Hepatocyte (in vitro differentiated cells): ENCODE measurements at regions not wholly inside any gene's neighbourhood (a gene's known extent, or its start where the extent isn't known, plus 50 kb on each side); places are given as distances from the start of the nearest gene placed in this dataset.

Experiments used
- DNase-seq: peaks from one replicate; pipeline ENCODE4 v3.0.0-alpha.2; 2016; ENCODE audit warnings: low spot score
- H2AFZ ChIP-seq: fragments of 200-600 bp; sonication (generic); 2 replicates; pipeline ENCODE4 v1.6.0; 2016; ENCODE audit warnings: antibody characterized with exemption, mild to moderate bottlenecking
- H3K27ac ChIP-seq: fragments of 200-600 bp; sonication (generic); 2 replicates; pipeline ENCODE4 v1.5.1; 2016; ENCODE audit warnings: mild to moderate bottlenecking
- H3K27me3 ChIP-seq: fragments of 200-600 bp; sonication (generic); 2 replicates; pipeline ENCODE4 v1.6.1; 2016
- H3K36me3 ChIP-seq: fragments of 200-600 bp; sonication (generic); replicated peaks from 2 replicates; pipeline ENCODE4 v1.5.1; 2016; ENCODE audit warnings: low read depth; ENCODE audit not compliant: insufficient read depth
- H3K4me1 ChIP-seq: fragments of 200-600 bp; sonication (generic); 2 replicates; pipeline ENCODE4 v1.5.1; 2016; ENCODE audit warnings: mild to moderate bottlenecking, moderate library complexity; ENCODE audit not compliant: insufficient read depth
- H3K4me2 ChIP-seq: fragments of 200-600 bp; sonication (generic); 2 replicates; pipeline ENCODE4 v1.6.0; 2016
- H3K4me3 ChIP-seq: fragments of 200-600 bp; sonication (generic); 2 replicates; pipeline ENCODE4 v1.5.1; 2016; ENCODE audit warnings: mild to moderate bottlenecking
- H3K79me2 ChIP-seq: fragments of 200-600 bp; sonication (generic); 2 replicates; pipeline ENCODE4 v1.6.0; 2017; ENCODE audit warnings: mild to moderate bottlenecking
- H3K9me2 ChIP-seq: fragments of 200-600 bp; sonication (generic); replicated peaks from 2 replicates; pipeline ENCODE4 v1.6.0; 2017; ENCODE audit warnings: mild to moderate bottlenecking; ENCODE audit not compliant: insufficient read depth
- H3K9me3 ChIP-seq: fragments of 200-600 bp; sonication (generic); 2 replicates; pipeline ENCODE4 v1.5.1; 2016; ENCODE audit warnings: low read depth, mild to moderate bottlenecking
- H4K20me1 ChIP-seq: fragments of 200-600 bp; sonication (generic); 2 replicates; pipeline ENCODE4 v1.6.0; 2016; ENCODE audit warnings: mild to moderate bottlenecking; ENCODE audit not compliant: insufficient read depth, poor library complexity, severe bottlenecking
- EZH2 ChIP-seq: fragments of 200-600 bp; sonication (generic); IDR thresholded peaks from 2 replicates; pipeline ENCODE4 v1.6.1; 2016; ENCODE audit warnings: antibody characterized with exemption, mild to moderate bottlenecking, borderline replicate concordance
- EZH2phosphoT487 ChIP-seq: fragments of 200-600 bp; sonication (generic); IDR thresholded peaks from one replicate; pipeline ENCODE4 v1.6.1; 2018; ENCODE audit warnings: antibody characterized with exemption, mild to moderate bottlenecking, low read depth, moderate library complexity; ENCODE audit not compliant: unreplicated experiment, severe bottlenecking
- WGBS: methylation state at CpG from one replicate; pipeline ENCODE4 v1.1.6; 2016; ENCODE audit warnings: low lambda C conversion rate; ENCODE audit errors: missing lambda C conversion rate; 5-methylcytosine and 5-hydroxymethylcytosine counted together
- TF ChIP-seq, protein P1 (sequence below): fragments of 200-600 bp; sonication (generic); IDR thresholded peaks from 2 replicates; pipeline ENCODE4 v1.5.1; 2016; ENCODE audit warnings: antibody characterized with exemption, mild to moderate bottlenecking; ENCODE audit not compliant: poor library complexity

GRCh38 chr13:48909056-48909389, 66.7 kb upstream of the FNDC3A start:
- TF ChIP-seq EZH2phosphoT487 (no peak), EZH2 (no peak)
- TF ChIP-seq, protein P1, sequence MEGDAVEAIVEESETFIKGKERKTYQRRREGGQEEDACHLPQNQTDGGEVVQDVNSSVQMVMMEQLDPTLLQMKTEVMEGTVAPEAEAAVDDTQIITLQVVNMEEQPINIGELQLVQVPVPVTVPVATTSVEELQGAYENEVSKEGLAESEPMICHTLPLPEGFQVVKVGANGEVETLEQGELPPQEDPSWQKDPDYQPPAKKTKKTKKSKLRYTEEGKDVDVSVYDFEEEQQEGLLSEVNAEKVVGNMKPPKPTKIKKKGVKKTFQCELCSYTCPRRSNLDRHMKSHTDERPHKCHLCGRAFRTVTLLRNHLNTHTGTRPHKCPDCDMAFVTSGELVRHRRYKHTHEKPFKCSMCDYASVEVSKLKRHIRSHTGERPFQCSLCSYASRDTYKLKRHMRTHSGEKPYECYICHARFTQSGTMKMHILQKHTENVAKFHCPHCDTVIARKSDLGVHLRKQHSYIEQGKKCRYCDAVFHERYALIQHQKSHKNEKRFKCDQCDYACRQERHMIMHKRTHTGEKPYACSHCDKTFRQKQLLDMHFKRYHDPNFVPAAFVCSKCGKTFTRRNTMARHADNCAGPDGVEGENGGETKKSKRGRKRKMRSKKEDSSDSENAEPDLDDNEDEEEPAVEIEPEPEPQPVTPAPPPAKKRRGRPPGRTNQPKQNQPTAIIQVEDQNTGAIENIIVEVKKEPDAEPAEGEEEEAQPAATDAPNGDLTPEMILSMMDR = no peak
- Histone ChIP-seq H3K4me1 (no peaks in the 10 kb centered on the region), H3K4me2 (no peak overlapping the region), H3K27ac (no peak overlapping the region), H3K79me2 (no peaks in the 10 kb centered on the region), H2AFZ (no peak overlapping the region), H3K9me2 (no peaks in the 10 kb centered on the region), H3K36me3 (no peaks in the 10 kb centered on the region), H3K27me3 (no peaks in the 10 kb centered on the region), H3K9me3 (no peaks in the 10 kb centered on the region), H3K4me3 (no peak overlapping the region), H4K20me1 (no peaks in the 10 kb centered on the region)
- 84% methylated on average over 2 of the region's 2 CpGs for whole genome bisulfite sequencing
- DNase-seq = no peak

GRCh38 chr13:48910686-48911085, 65.0 kb upstream of the FNDC3A start:
- Histone ChIP-seq H3K79me2 (no peaks in the 10 kb centered on the region), H3K27me3 (no peaks in the 10 kb centered on the region), H3K9me3 (no peaks in the 10 kb centered on the region), H3K4me2 (no peak overlapping the region), H3K36me3 (no peaks in the 10 kb centered on the region), H3K4me1 (no peaks in the 10 kb centered on the region), H4K20me1 (no peaks in the 10 kb centered on the region), H3K9me2 (no peaks in the 10 kb centered on the region), H3K4me3 (no peak overlapping the region), H2AFZ (no peak overlapping the region), H3K27ac (no peak overlapping the region)
- WGBS = 46% methylated on average over 2 of the region's 2 CpGs
- TF ChIP-seq EZH2 = no peak
- TF ChIP-seq EZH2phosphoT487 = no peak
- TF ChIP-seq, protein P1 = no peak
- no peak for DNase-seq

DNA sequence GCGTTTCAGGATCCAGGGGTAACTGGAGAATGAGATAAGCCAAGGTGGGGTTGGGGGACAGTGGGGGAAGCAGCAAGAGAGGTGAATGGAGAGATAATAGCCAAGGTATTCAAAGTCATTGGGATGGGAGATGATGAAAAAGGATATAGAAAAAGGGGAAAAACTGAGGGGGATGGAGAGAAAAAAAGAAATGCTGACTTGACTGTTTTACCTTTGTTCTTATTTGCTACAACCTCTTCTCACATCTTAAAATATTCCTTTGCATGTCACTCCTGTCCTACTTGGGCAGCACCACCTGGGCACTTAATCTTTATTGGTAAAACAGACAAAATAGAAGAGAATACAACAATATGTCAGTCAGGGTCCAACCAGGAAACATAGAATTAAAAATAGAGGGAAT, 56.0 kb upstream of the FNDC3A start:
- WGBS = 76% methylated on average over 1 of the region's 1 CpG

More for the DNA sequence above, 56.0 kb upstream of the FNDC3A start:
- no peaks in the 10 kb centered on the region for H4K20me1 ChIP-seq
- H3K27ac ChIP-seq = no peak overlapping the region
- H3K9me2 ChIP-seq = no peaks in the 10 kb centered on the region
- H3K4me3 ChIP-seq = no peak overlapping the region
- no peak overlapping the region for H3K4me2 ChIP-seq
- no peaks in the 10 kb centered on the region for H3K79me2 ChIP-seq
- H3K36me3 ChIP-seq = no peaks in the 10 kb centered on the region
- TF ChIP-seq EZH2phosphoT487 = no peak
- TF ChIP-seq, protein P1 = no peak
- no peak for TF ChIP-seq EZH2
- H2AFZ ChIP-seq = no peak overlapping the region
- DNase-seq = no peak
- H3K27me3 ChIP-seq = no peaks in the 10 kb centered on the region
- H3K9me3 ChIP-seq = no peaks in the 10 kb centered on the region
- no peaks in the 10 kb centered on the region for H3K4me1 ChIP-seq
